M059J (cell line): ENCODE measurements at regions not wholly inside any gene's neighbourhood (a gene's known extent, or its start where the extent isn't known, plus 50 kb on each side); places are given as distances from the start of the nearest gene placed in this dataset.
A peak's percentile ranks its signal among the peaks of the same experiment; 100 is the strongest.

Experiments used
- DNase-seq: peaks from one replicate; pipeline ENCODE4 v3.0.0-alpha.2; 2012; ENCODE audit warnings: low read depth

- no peak for DNase-seq
These were observed 529.3 kb upstream of the SLIT2 start for GRCh38 chr4:19722404-19722803.

DNA sequence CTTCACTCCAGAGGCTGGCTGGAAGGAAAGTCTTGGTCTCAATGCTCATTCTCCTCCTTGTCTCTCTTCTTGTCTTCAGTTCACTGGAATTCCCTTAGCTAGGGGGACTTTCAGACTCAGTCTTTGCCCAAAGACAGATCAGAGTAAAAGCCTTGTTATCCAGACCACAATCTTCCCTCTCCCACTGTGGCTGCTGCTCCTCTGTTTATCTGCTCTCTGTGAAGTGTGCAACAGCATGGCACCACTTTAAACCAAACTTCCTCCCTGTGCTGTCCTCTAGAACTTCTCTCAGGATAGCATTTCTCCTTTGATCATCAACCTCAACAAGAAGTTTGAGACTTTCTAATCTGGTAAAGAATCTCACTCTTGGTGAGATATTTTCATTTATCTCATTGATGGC lies 530.1 kb upstream of the SLIT2 start:
- DNase-seq, result no peak

- no peak for DNase-seq
These were observed 531.1 kb upstream of the SLIT2 start for GRCh38 chr4:19720610-19721009.

- no peak for DNase-seq
These were observed 531.5 kb upstream of the SLIT2 start for GRCh38 chr4:19720190-19720589.

DNA sequence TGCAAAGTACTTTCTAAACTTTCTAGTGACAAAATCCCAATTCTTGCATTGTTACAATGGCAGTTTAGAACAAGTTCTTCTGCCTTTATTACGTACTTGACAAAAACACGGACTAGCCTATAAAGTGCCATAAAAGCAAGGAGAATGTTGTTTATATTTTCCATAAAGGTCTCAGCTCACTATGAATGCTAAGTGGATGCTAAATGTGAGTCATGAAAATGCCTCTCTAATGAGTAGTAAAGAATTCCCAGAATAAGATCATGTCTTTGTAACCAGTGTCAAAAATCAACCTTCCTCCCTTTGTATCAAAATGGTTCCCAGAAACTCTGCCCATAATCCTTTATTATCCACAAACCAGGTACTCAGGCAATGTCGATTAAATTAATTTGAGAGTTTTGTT lies 539.8 kb upstream of the SLIT2 start:
- DNase-seq, result peak; percentile 89

DNA sequence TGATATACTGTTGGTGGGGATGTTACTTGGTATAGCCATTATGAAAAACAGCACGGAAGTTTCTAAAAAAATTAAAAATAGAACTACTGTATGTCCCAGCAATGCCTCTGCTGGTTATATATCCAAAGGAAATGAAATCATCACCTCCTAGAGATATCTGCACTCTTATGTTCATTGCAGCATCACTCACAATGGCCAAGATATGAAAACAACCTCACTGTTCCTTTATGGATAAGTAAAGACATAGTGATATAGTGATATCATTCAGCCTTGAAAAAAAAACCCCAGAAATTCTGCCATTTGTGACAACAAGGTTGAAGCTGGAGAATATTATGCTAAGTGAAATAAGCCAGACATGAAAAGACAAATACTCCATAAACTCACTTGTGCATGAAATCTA lies 543.8 kb upstream of the SLIT2 start:
- no peak for DNase-seq

DNA sequence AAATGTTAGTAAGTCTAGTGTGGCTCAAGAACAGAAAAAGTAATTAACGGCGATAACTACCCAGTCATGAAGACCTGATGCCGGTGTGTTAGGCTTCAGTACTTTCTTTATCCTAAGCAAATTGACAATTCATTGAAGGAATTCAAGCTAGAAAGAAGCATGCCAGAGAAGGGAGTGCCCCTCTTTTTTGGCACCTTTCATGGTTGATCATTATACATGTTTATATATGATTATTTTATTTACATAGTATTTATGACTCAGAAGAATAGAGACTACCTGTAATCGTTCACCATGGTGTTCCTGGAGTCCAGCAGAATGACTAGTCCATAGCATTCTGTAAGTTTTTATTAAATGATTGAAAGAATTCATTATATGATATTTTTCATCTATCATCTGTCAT lies 548.3 kb upstream of the SLIT2 start:
- no peak for DNase-seq

DNA sequence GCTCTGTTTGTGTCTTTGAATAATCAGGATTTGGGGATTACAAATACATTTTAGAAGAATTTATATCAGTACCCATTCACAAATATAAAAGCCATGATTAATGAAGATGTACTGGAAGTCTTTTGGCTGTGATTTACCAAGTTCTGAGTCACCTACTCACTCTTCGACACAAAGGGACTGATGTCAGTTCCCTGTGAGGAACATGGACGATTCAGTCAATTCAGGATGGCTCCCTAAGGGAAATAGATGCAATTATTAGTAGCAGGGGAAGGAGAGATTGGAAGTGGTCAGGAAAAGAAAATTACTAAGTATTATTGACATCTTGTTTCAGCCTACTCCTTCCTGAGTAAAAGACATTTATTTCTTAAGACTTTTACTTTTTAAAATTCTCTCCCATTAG lies 550.7 kb upstream of the SLIT2 start:
- DNase-seq, result peak; percentile 39

GRCh38 chr4:19698961-19699360 lies 552.7 kb upstream of the SLIT2 start:
- DNase-seq, result no peak

- no peak for DNase-seq
These were observed 556.9 kb upstream of the SLIT2 start for GRCh38 chr4:19694812-19695211.

DNA sequence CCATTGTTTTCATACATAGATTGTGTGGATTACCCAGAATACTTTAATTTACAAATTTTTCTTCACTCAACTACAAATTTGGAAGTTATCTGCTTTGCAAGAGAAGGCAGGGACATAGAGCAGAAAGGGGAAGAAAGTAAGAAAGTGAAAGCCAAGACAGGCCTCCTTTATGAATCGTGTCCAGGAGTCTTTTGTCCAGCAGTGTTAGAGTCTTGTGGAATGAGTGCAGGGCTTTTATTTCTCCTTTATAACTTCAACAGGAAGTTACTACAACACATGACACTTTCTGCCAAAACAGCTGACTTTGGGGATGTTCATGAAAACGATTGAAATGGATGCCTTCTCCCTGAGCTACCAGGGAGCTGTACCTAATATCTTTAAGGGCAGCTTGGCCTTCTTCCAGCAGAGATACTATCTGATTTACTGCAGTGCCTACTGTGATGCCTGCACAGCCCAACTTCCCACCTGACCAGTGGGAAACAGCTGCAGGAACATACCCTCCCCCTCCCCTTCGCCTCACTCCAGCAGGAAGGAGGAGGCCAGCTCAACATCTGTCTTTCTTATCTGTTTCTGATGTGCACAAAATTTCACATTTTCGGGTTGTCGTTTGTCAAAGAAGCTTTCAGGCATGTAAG lies 557.7 kb upstream of the SLIT2 start:
- peak; percentile 40 for DNase-seq

- peak; percentile 89 for DNase-seq
These were observed 562.2 kb upstream of the SLIT2 start for GRCh38 chr4:19689511-19689910.

DNA sequence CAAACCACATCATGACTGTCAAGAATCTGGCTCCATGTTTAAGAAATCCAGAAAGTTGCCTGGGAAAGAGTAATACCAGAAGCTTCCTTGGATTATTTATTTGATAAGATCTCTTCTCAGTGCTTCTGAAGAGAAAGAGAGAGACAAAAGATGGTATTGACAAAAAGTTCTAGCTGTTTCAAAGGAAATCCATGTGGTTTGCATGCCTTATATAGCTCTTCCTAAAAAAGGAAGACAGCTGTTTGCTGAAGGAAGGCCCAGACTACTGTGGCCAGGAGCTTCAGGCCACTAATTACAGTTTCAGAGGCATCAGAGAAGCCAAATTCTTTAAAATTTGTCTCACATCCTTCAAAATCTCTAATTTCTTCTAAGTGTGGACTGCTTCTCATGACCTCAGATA lies 565.2 kb upstream of the SLIT2 start:
- DNase-seq, result no peak

- no peak for DNase-seq
These were observed 567.6 kb upstream of the SLIT2 start for GRCh38 chr4:19684084-19684483.

DNA sequence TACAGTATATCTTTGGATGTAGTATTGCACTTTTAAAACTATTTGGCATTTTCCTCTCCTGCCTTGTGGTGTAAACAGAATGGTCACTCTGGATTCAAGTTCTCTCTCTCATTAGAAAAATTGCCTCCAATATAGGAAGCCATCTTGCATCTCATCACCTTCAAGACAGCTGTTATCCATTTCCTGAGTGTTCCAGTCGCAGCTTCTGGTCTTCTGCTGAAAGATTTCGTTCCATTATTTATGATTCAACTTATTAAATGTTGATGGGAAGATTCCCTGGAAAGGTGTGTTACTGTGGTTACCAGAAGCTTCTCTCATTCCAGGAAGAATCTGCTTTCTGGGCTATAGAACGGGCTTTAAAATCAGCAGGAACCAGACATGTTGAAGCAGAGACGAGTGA lies 568.3 kb upstream of the SLIT2 start:
- no peak for DNase-seq

DNA sequence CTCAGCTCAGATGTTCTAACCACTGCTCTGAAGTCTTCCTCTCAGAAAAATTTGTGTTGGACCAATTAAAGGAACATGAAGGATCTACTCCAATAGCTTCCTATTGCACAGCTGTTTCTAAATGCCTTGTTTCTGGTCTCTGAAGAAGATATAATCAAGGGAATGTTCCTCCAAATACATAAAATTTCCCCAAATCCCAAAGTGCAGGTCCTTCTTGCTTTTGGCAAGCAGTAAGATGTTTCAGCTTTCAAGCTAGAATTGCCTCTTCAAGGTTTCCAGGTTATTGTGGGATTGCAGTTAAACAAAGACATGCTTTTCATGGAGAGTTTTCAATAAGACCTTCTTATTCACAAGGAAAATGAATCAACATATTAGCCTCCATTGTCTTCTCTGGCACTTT lies 574.5 kb upstream of the SLIT2 start:
- no peak for DNase-seq

- DNase-seq, result peak; percentile 22
These were observed 576.4 kb upstream of the SLIT2 start for GRCh38 chr4:19675172-19675811.

GRCh38 chr4:19659101-19659500 lies 592.6 kb upstream of the SLIT2 start:
- DNase-seq, result no peak

- no peak for DNase-seq
These were observed 593.8 kb upstream of the SLIT2 start for GRCh38 chr4:19657856-19658255.

GRCh38 chr4:19655666-19656065 lies 596.0 kb upstream of the SLIT2 start:
- DNase-seq, result no peak

GRCh38 chr4:19650903-19651864 lies 600.5 kb upstream of the SLIT2 start:
- no peak for DNase-seq

DNA sequence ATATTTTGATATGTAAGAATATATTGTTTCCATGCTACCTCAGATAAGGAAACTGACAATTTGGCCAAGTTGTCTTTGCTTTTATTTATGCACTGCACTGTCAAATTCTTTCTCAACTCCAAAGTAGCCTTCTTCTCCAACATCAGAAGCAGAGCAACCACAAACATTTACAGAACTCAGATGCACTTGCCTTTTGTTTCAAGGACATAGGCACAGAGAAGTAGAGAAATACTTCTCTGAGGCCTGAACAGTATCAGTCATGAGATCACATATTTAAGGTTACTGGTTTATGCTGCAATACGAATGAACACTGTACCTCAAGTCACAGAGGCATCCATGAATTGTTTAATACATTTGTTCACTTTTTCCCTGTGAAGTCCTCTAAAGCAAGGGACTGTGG lies 606.1 kb upstream of the SLIT2 start:
- no peak for DNase-seq

GRCh38 chr4:19636451-19636850 lies 615.3 kb upstream of the SLIT2 start:
- no peak for DNase-seq
